ENCODE measurements at regions not wholly inside any gene's neighbourhood (a gene's known extent, or its start where the extent isn't known, plus 50 kb on each side); places are given as distances from the start of the nearest gene placed in this dataset.

- TF ChIP-seq CTCF (IDR thresholded peaks at IDR 0.05) (no peak), POLR2A (IDR thresholded peaks at IDR 0.05) (no peak), POLR2AphosphoS5 (IDR thresholded peaks at IDR 0.05; ENCODE audit: insufficient read depth in 1 of 2, low read depth in 1 of 2) (no peak)
- Histone ChIP-seq H3K9me3 (no peaks in the 10 kb centered on the region), H3K36me3 (no peaks in the 10 kb centered on the region), H3K27me3 (no peaks in the 10 kb centered on the region), H3K4me3 (no peak overlapping the region), H3K4me1 (no peaks in the 10 kb centered on the region), H3K27ac (no peak overlapping the region)
- intact Hi-C loops (cut with DNase I): loop anchor here (5.0 kb wide), 1 partner anchor 645 kb away; no protein-coding TSS in a partner anchor
- DNase-seq (ENCODE audit: extremely low spot score in 2 of 2): no peak
Observed at GRCh38 chr5:29252390-29252789, 1941.1 kb upstream of the CDH6 start.

- Histone ChIP-seq H3K9me3 (no peaks in the 10 kb centered on the region), H3K4me1 (no peaks in the 10 kb centered on the region), H3K27me3 (no peaks in the 10 kb centered on the region), H3K4me3 (no peak overlapping the region), H3K27ac (no peak overlapping the region), H3K36me3 (no peaks in the 10 kb centered on the region)
- no peak for DNase-seq (ENCODE audit: extremely low spot score in 2 of 2)
- intact Hi-C loops (cut with DNase I): no loop called here
- TF ChIP-seq POLR2A (IDR thresholded peaks at IDR 0.05): no peak
- TF ChIP-seq POLR2AphosphoS5 (IDR thresholded peaks at IDR 0.05; ENCODE audit: insufficient read depth in 1 of 2, low read depth in 1 of 2): no peak
- no peak for TF ChIP-seq CTCF (IDR thresholded peaks at IDR 0.05)
Observed at GRCh38 chr5:29247346-29248028, 1946.0 kb upstream of the CDH6 start.

GRCh38 chr5:29240379-29240778 is 1953.1 kb upstream of the CDH6 start:
- no peak for TF ChIP-seq CTCF (IDR thresholded peaks at IDR 0.05)
- TF ChIP-seq POLR2A (IDR thresholded peaks at IDR 0.05): no peak
- TF ChIP-seq POLR2AphosphoS5 (IDR thresholded peaks at IDR 0.05; ENCODE audit: insufficient read depth in 1 of 2, low read depth in 1 of 2): no peak
- Histone ChIP-seq H3K4me3 (no peak overlapping the region), H3K4me1 (no peaks in the 10 kb centered on the region), H3K9me3 (no peaks in the 10 kb centered on the region), H3K27me3 (no peaks in the 10 kb centered on the region), H3K27ac (no peak overlapping the region), H3K36me3 (no peaks in the 10 kb centered on the region)
- intact Hi-C loops (cut with DNase I): no loop called here
- DNase-seq (ENCODE audit: extremely low spot score in 2 of 2): no peak

GRCh38 chr5:29239606-29240005 is 1953.9 kb upstream of the CDH6 start:
- Histone ChIP-seq H3K27me3 (no peaks in the 10 kb centered on the region), H3K4me1 (no peaks in the 10 kb centered on the region), H3K4me3 (no peak overlapping the region), H3K9me3 (no peaks in the 10 kb centered on the region), H3K27ac (no peak overlapping the region), H3K36me3 (no peaks in the 10 kb centered on the region)
- TF ChIP-seq POLR2A (IDR thresholded peaks at IDR 0.05) (no peak), POLR2AphosphoS5 (IDR thresholded peaks at IDR 0.05; ENCODE audit: insufficient read depth in 1 of 2, low read depth in 1 of 2) (no peak), CTCF (IDR thresholded peaks at IDR 0.05) (no peak)
- DNase-seq (ENCODE audit: extremely low spot score in 2 of 2): no peak
- intact Hi-C loops (cut with DNase I): no loop called here

- H3K27me3 ChIP-seq: no peaks in the 10 kb centered on the region
- intact Hi-C loops (cut with DNase I): no loop called here
- TF ChIP-seq CTCF (IDR thresholded peaks at IDR 0.05) (no peak), POLR2AphosphoS5 (IDR thresholded peaks at IDR 0.05; ENCODE audit: insufficient read depth in 1 of 2, low read depth in 1 of 2) (no peak)
- no peak overlapping the region for H3K4me3 ChIP-seq
- H3K4me1 ChIP-seq: no peaks in the 10 kb centered on the region
- no peak overlapping the region for H3K27ac ChIP-seq
- H3K36me3 ChIP-seq: no peaks in the 10 kb centered on the region
- DNase-seq (ENCODE audit: extremely low spot score in 2 of 2): no peak
- H3K9me3 ChIP-seq: no peaks in the 10 kb centered on the region
Observed at GRCh38 chr5:29238115-29238514, 1955.4 kb upstream of the CDH6 start.
